H1 (cell line): ENCODE measurements at regions not wholly inside any gene's neighbourhood (a gene's known extent, or its start where the extent isn't known, plus 50 kb on each side); places are given as distances from the start of the nearest gene placed in this dataset.
"Not testable (repeated sequence)": the region's sequence is repeated elsewhere in the genome, so short reads cannot be mapped to it uniquely, and the experiment has no call there.

Experiments used
- CTCF ChIA-PET: fragments of 300-600 bp; sonication (Branson Sonifier 250); formaldehyde crosslinking; loops from one replicate; lab custom pipeline; 2021; ENCODE audit not compliant: partially characterized antibody; lab: Charles Lee
- POLR2A ChIA-PET: fragments of 300-600 bp; sonication (Branson Sonifier 250); formaldehyde crosslinking; loops from one replicate; lab custom pipeline; 2021; ENCODE audit warnings: inconsistent platforms; ENCODE audit not compliant: partially characterized antibody; lab: Charles Lee
- DNase-seq, 2 experiments: peaks; one replicate each; pipeline versions ENCODE4 v3.0.0 to v3.0.0-alpha.2; 2010 to 2022; ENCODE audit warnings: low spot score in 2 of 2, low read depth in 1 of 2, mixed read lengths in 1 of 2
- FAIRE-seq: peaks from 2 replicates; lab custom pipeline; 2011; peaks lifted over from hg19 to GRCh38; lab: Jason Lieb, UNC
- H2AFZ ChIP-seq: 2 replicates; pipeline ENCODE4 v1.8.1; 2012; ENCODE audit warnings: low read length, inconsistent platforms
- H2AK5ac ChIP-seq: 2 replicates; pipeline ENCODE4 v1.6.1; 2013; ENCODE audit warnings: low read depth, low read length
- H2BK120ac ChIP-seq: replicated peaks from 2 replicates; pipeline ENCODE3; 2013; ENCODE audit warnings: low read depth, low read length, inconsistent platforms
- H2BK12ac ChIP-seq: 2 replicates; pipeline ENCODE4 v1.6.1; 2013; ENCODE audit warnings: low read depth, low read length
- H2BK15ac ChIP-seq: 2 replicates; pipeline ENCODE4 v1.6.1; 2013; ENCODE audit warnings: low read length
- H2BK20ac ChIP-seq: 2 replicates; pipeline ENCODE4 v1.6.1; 2013; ENCODE audit warnings: low read length
- H2BK5ac ChIP-seq: 2 replicates; pipeline ENCODE4 v1.6.1; 2013; ENCODE audit warnings: low read depth, low read length
- H3K14ac ChIP-seq: 2 replicates; pipeline ENCODE4 v1.6.1; 2013; ENCODE audit warnings: inconsistent platforms; ENCODE audit not compliant: insufficient read length
- H3K18ac ChIP-seq: 2 replicates; pipeline ENCODE4 v1.6.1; 2013; ENCODE audit warnings: low read length; ENCODE audit errors: extremely low read depth
- H3K23ac ChIP-seq: 2 replicates; pipeline ENCODE4 v1.6.1; 2013; ENCODE audit warnings: inconsistent platforms; ENCODE audit not compliant: insufficient read length
- H3K23me2 ChIP-seq: 2 replicates; pipeline ENCODE4 v1.6.1; 2013; ENCODE audit warnings: low read depth, low read length
- H3K27ac ChIP-seq: 2 replicates; pipeline ENCODE4 v1.6.1; 2011; ENCODE audit warnings: low read depth, low read length, inconsistent platforms
- H3K27me3 ChIP-seq, 4 experiments: replicated peaks in 1 of 4; 1 replicate in 1 of 4; 2 replicates in 3 of 4; pipeline versions ENCODE4 v1.6.1 to v1.8.1; 2011 to 2013; ENCODE audit warnings: low read length in 3 of 4, mild to moderate bottlenecking in 3 of 4, inconsistent platforms in 2 of 4, mixed read lengths in 2 of 4, moderate library complexity in 1 of 4; ENCODE audit not compliant: control insufficient read depth in 3 of 4, insufficient read depth in 3 of 4; ENCODE audit errors: extremely low read depth in 1 of 4
- H3K36me3 ChIP-seq, 4 experiments: 2 replicates each; pipeline versions ENCODE4 v1.6.1 to v1.8.1; 2011 to 2013; ENCODE audit warnings: mild to moderate bottlenecking in 4 of 4, low read length in 3 of 4, moderate library complexity in 2 of 4, control low read depth in 1 of 4, inconsistent platforms in 1 of 4; ENCODE audit not compliant: insufficient read depth in 4 of 4, control insufficient read depth in 2 of 4
- H3K4ac ChIP-seq: replicated peaks from 2 replicates; pipeline ENCODE3; 2013; ENCODE audit warnings: low read length, low read depth, mixed read lengths, inconsistent platforms; ENCODE audit not compliant: insufficient read length
- H3K4me1 ChIP-seq, 4 experiments: replicated peaks in 1 of 4; 1 replicate in 1 of 4; 2 replicates in 3 of 4; pipeline versions ENCODE4 v1.6.1 to v1.8.1; 2011 to 2013; ENCODE audit warnings: low read length in 3 of 4, inconsistent platforms in 2 of 4, mixed read lengths in 1 of 4; ENCODE audit not compliant: insufficient read depth in 4 of 4, control insufficient read depth in 3 of 4
- H3K4me2 ChIP-seq, 2 experiments: 2 replicates each; pipeline versions ENCODE4 v1.6.1 to v1.8.1; 2011 to 2013; ENCODE audit warnings: low read depth in 2 of 2, low read length in 2 of 2, control low read depth in 1 of 2, inconsistent platforms in 1 of 2, mild to moderate bottlenecking in 1 of 2; ENCODE audit not compliant: insufficient read depth in 1 of 2
- H3K4me3 ChIP-seq, 4 experiments: fragments of 200-600, 300-600 bp in 1 of 4; sonication (generic), shearing (Covaris generic), sonication (Bioruptor Twin) in 1 of 4; 2 replicates each; pipeline versions ENCODE4 v1.5.1 to v1.8.1; 2011 to 2016; ENCODE audit warnings: low read length in 4 of 4, low read depth in 3 of 4, control low read depth in 2 of 4, inconsistent platforms in 2 of 4, mild to moderate bottlenecking in 2 of 4, mixed read lengths in 1 of 4, moderate library complexity in 1 of 4; ENCODE audit not compliant: insufficient read depth in 2 of 4; ENCODE audit errors: extremely low read depth in 1 of 4
- H3K56ac ChIP-seq: replicated peaks from 2 replicates; pipeline ENCODE3; 2013; ENCODE audit warnings: low read depth, mild to moderate bottlenecking, mixed read lengths, low read length, inconsistent platforms; ENCODE audit not compliant: insufficient read length
- H3K79me1 ChIP-seq: 2 replicates; pipeline ENCODE4 v1.6.1; 2013; ENCODE audit warnings: low read depth, low read length, control low read depth
- H3K79me2 ChIP-seq, 2 experiments: 2 replicates each; pipeline versions ENCODE4 v1.6.1 to v1.8.1; 2012 to 2013; ENCODE audit warnings: low read length in 2 of 2, mild to moderate bottlenecking in 2 of 2, inconsistent platforms in 1 of 2; ENCODE audit not compliant: insufficient read depth in 2 of 2, control insufficient read depth in 1 of 2
- H3K9ac ChIP-seq, 4 experiments: replicated peaks in 1 of 4; 1 replicate in 1 of 4; 2 replicates in 3 of 4; pipeline versions ENCODE4 v1.6.1 to v1.8.1; 2011 to 2013; ENCODE audit warnings: low read depth in 3 of 4, low read length in 3 of 4, control low read depth in 2 of 4, mild to moderate bottlenecking in 2 of 4, moderate library complexity in 2 of 4, inconsistent platforms in 1 of 4; ENCODE audit errors: extremely low read depth in 1 of 4
- H3K9me3 ChIP-seq, 2 experiments: 2 replicates each; pipeline versions ENCODE4 v1.6.1 to v1.8.1; 2012 to 2013; ENCODE audit warnings: mild to moderate bottlenecking in 2 of 2, moderate library complexity in 2 of 2, control low read depth in 1 of 2, inconsistent platforms in 1 of 2, low read depth in 1 of 2, low read length in 1 of 2, mixed read lengths in 1 of 2; ENCODE audit not compliant: insufficient read depth in 2 of 2
- H4K20me1 ChIP-seq, 2 experiments: replicated peaks in 1 of 2; 2 replicates each; pipeline versions ENCODE3 to v1.8.1; 2011 to 2013; ENCODE audit warnings: inconsistent platforms in 2 of 2, low read length in 2 of 2, mild to moderate bottlenecking in 1 of 2; ENCODE audit not compliant: insufficient read depth in 2 of 2, control insufficient read depth in 1 of 2
- H4K5ac ChIP-seq: 2 replicates; pipeline ENCODE4 v1.6.1; 2013; ENCODE audit warnings: low read length, low read depth, mixed read lengths, inconsistent platforms; ENCODE audit not compliant: insufficient read length
- H4K8ac ChIP-seq: 2 replicates; pipeline ENCODE4 v1.8.0; 2013; ENCODE audit warnings: mild to moderate bottlenecking, moderate library complexity, low read length, inconsistent platforms; ENCODE audit not compliant: insufficient read depth; ENCODE audit errors: extremely low read depth
- H4K91ac ChIP-seq: replicated peaks from 2 replicates; pipeline ENCODE3; 2013; ENCODE audit warnings: low read length, mixed read lengths, inconsistent platforms; ENCODE audit not compliant: insufficient read length
- WGBS, 2 experiments: shearing (Covaris generic) in 1 of 2; methylation state at CpG; one replicate each; pipeline versions ENCODE4 v1.1.6 to v1.1.7; 2013 to 2015; ENCODE audit warnings: low lambda C conversion rate in 2 of 2, mixed read lengths in 2 of 2, inconsistent platforms in 1 of 2, low coverage in 1 of 2, missing lambda C conversion rate in 1 of 2; ENCODE audit not compliant: insufficient replicate concordance in 2 of 2, insufficient coverage in 1 of 2, insufficient read length in 1 of 2; ENCODE audit errors: extremely low coverage in 1 of 2, missing lambda C conversion rate in 1 of 2; 5-methylcytosine and 5-hydroxymethylcytosine counted together

- WGBS, 2 experiments, result 90% methylated on average over 10 of the region's 10 CpGs; no CpG with 5 or more reads in 1 of the 2 experiments
- H3K56ac ChIP-seq, H3K4me2 ChIP-seq, H2BK15ac ChIP-seq, H3K9ac ChIP-seq, FAIRE-seq, H4K5ac ChIP-seq, H2BK12ac ChIP-seq, H4K20me1 ChIP-seq, H2BK5ac ChIP-seq, H3K23ac ChIP-seq, H3K23me2 ChIP-seq, H3K18ac ChIP-seq, H3K27me3 ChIP-seq, H3K4ac ChIP-seq, H3K27ac ChIP-seq, H3K79me1 ChIP-seq, CTCF ChIA-PET, H2AK5ac ChIP-seq, H3K36me3 ChIP-seq, H4K91ac ChIP-seq, H3K4me3 ChIP-seq, H3K79me2 ChIP-seq, H2AFZ ChIP-seq, H4K8ac ChIP-seq, H2BK20ac ChIP-seq, H2BK120ac ChIP-seq, POLR2A ChIA-PET, H3K9me3 ChIP-seq, H3K14ac ChIP-seq: not testable (repeated sequence)
- H3K4me1 ChIP-seq, result peaks cover 5 to 14% (median 8%) of the 10 kb centered on the region in 4 experiments; a peak in 5 of 7 replicates
- peak in 1 of 2 experiments; percentile 33 for DNase-seq
These were observed 168.2 kb upstream of the KL start for GRCh38 chr13:32847976-32848375.
